OCI-LY3 (cell line): ENCODE measurements at regions not wholly inside any gene's neighbourhood (a gene's known extent, or its start where the extent isn't known, plus 50 kb on each side); places are given as distances from the start of the nearest gene placed in this dataset.

Source experiments
- H2AFZ ChIP-seq: fragments of 200-600, 300-600 bp; shearing (Covaris generic); 2 replicates; pipeline ENCODE4 v1.6.0; 2014; ENCODE audit warnings: antibody characterized with exemption, low read depth, low read length
- H3K27ac ChIP-seq: fragments of 200-600, 300-600 bp; sonication (generic); 2 replicates; pipeline ENCODE4 v1.5.1; 2014; ENCODE audit warnings: mild to moderate bottlenecking, low read length, moderate library complexity, mixed read lengths
- H3K27me3 ChIP-seq: fragments of 200-600, 300-600 bp; sonication (generic); 2 replicates; pipeline ENCODE4 v1.6.1; 2014; ENCODE audit warnings: low read depth, low read length, mixed read lengths
- H3K36me3 ChIP-seq: fragments of 200-600, 300-600 bp; sonication (generic); replicated peaks from 2 replicates; pipeline ENCODE3; 2014; ENCODE audit warnings: low read depth, low read length, mixed read lengths
- H3K4me1 ChIP-seq: fragments of 300-600, 200-600 bp; sonication (generic); 2 replicates; pipeline ENCODE4 v1.6.1; 2014; ENCODE audit warnings: low read length, mixed read lengths
- H3K4me2 ChIP-seq: fragments of 200-600, 300-600 bp; sonication (generic); 2 replicates; pipeline ENCODE4 v1.6.1; 2014; ENCODE audit warnings: low read length, mixed read lengths
- H3K4me3 ChIP-seq: fragments of 300-600, 200-600 bp; sonication (generic); 2 replicates; pipeline ENCODE4 v1.5.1; 2014; ENCODE audit warnings: antibody characterized with exemption, mild to moderate bottlenecking, low read length, moderate library complexity
- H3K79me2 ChIP-seq: fragments of 300-600, 200-600 bp; shearing (Covaris generic); 2 replicates; pipeline ENCODE4 v1.6.1; 2014; ENCODE audit warnings: mild to moderate bottlenecking, low read length, mixed read lengths
- H3K9ac ChIP-seq: fragments of 300-600, 200-600 bp; shearing (Covaris generic); 2 replicates; pipeline ENCODE4 v1.6.0; 2014; ENCODE audit warnings: mild to moderate bottlenecking, low read length, moderate library complexity
- H3K9me3 ChIP-seq: fragments of 200-600, 300-600 bp; shearing (Covaris generic); 2 replicates; pipeline ENCODE4 v1.6.1; 2014; ENCODE audit warnings: low read length, mixed read lengths; ENCODE audit not compliant: insufficient read depth
- H4K20me1 ChIP-seq: fragments of 200-600, 300-600 bp; sonication (generic); 2 replicates; pipeline ENCODE4 v1.6.1; 2016; ENCODE audit warnings: low read length, mixed read lengths; ENCODE audit not compliant: insufficient read depth
- CTCF ChIP-seq: fragments of 200-600, 300-600 bp; sonication (generic); IDR thresholded peaks from 2 replicates; pipeline ENCODE4 v1.5.1; 2014; ENCODE audit warnings: antibody characterized with exemption, low read length, low read depth
- EZH2phosphoT487 ChIP-seq: fragments of 200-600 bp; shearing (Covaris generic); IDR thresholded peaks from 2 replicates; pipeline ENCODE4 v1.6.1; 2018; ENCODE audit warnings: antibody characterized with exemption, mixed run types, low read depth

GRCh38 chr5:87081511-87082372 is 185.9 kb upstream of the RASA1 start:
- Histone ChIP-seq H3K27ac (peak overlapping the region; percentile 36), H3K36me3 (no peaks in the 10 kb centered on the region), H3K9me3 (no peaks in the 10 kb centered on the region), H3K27me3 (no peaks in the 10 kb centered on the region), H2AFZ (peak overlapping the region; percentile 81), H3K9ac (peak overlapping the region; percentile 22; the same call in 1 of the 2 replicates), H4K20me1 (no peaks in the 10 kb centered on the region), H3K4me3 (peak overlapping the region; percentile 62), H3K4me1 (peaks cover 14% of the 10 kb centered on the region), H3K4me2 (peak overlapping the region; percentile 74), H3K79me2 (no peaks in the 10 kb centered on the region)
- no peak for TF ChIP-seq EZH2phosphoT487
- TF ChIP-seq CTCF: no peak

GRCh38 chr5:87094347-87094746 is 173.3 kb upstream of the RASA1 start:
- no peak overlapping the region for H3K27ac ChIP-seq
- H3K79me2 ChIP-seq: no peaks in the 10 kb centered on the region
- TF ChIP-seq CTCF (no peak), EZH2phosphoT487 (no peak)
- no peak overlapping the region for H3K4me2 ChIP-seq
- no peaks in the 10 kb centered on the region for H3K27me3 ChIP-seq
- no peaks in the 10 kb centered on the region for H3K36me3 ChIP-seq
- H2AFZ ChIP-seq: no peak overlapping the region
- no peaks in the 10 kb centered on the region for H3K9me3 ChIP-seq
- no peak overlapping the region for H3K4me3 ChIP-seq
- H3K9ac ChIP-seq: no peak overlapping the region
- no peaks in the 10 kb centered on the region for H4K20me1 ChIP-seq
- peaks cover 10% of the 10 kb centered on the region for H3K4me1 ChIP-seq

GRCh38 chr5:87094833-87095232 is 172.8 kb upstream of the RASA1 start:
- no peak overlapping the region for H3K4me3 ChIP-seq
- peaks cover 10% of the 10 kb centered on the region for H3K4me1 ChIP-seq
- no peaks in the 10 kb centered on the region for H3K36me3 ChIP-seq
- H4K20me1 ChIP-seq: no peaks in the 10 kb centered on the region
- no peak overlapping the region for H3K4me2 ChIP-seq
- H3K27me3 ChIP-seq: no peaks in the 10 kb centered on the region
- H3K9me3 ChIP-seq: no peaks in the 10 kb centered on the region
- no peaks in the 10 kb centered on the region for H3K79me2 ChIP-seq
- no peak overlapping the region for H3K9ac ChIP-seq
- H3K27ac ChIP-seq: no peak overlapping the region
- TF ChIP-seq CTCF (no peak), EZH2phosphoT487 (no peak)
- H2AFZ ChIP-seq: no peak overlapping the region

GRCh38 chr5:87095787-87096186 is 171.9 kb upstream of the RASA1 start:
- Histone ChIP-seq H3K79me2 (no peaks in the 10 kb centered on the region), H3K4me1 (peaks cover 10% of the 10 kb centered on the region), H3K9me3 (no peaks in the 10 kb centered on the region), H3K9ac (no peak overlapping the region), H3K27ac (no peak overlapping the region), H3K27me3 (no peaks in the 10 kb centered on the region), H4K20me1 (no peaks in the 10 kb centered on the region), H2AFZ (no peak overlapping the region), H3K4me2 (no peak overlapping the region), H3K4me3 (no peak overlapping the region), H3K36me3 (no peaks in the 10 kb centered on the region)
- TF ChIP-seq EZH2phosphoT487 (no peak), CTCF (no peak)
